Endodermal cell (in vitro differentiated cells): ENCODE measurements at regions not wholly inside any gene's neighbourhood (a gene's known extent, or its start where the extent isn't known, plus 50 kb on each side); places are given as distances from the start of the nearest gene placed in this dataset.

Source experiments
- DNase-seq: peaks from one replicate; pipeline ENCODE4 v3.0.0-alpha.2; 2017
- H3K27ac ChIP-seq: 2 replicates; pipeline ENCODE4 v1.5.1; 2013; ENCODE audit warnings: mild to moderate bottlenecking, low read depth, low read length, moderate library complexity
- H3K27me3 ChIP-seq: 2 replicates; pipeline ENCODE4 v1.6.1; 2013; ENCODE audit warnings: mild to moderate bottlenecking, low read length, moderate library complexity; ENCODE audit not compliant: insufficient read depth, control insufficient read depth, poor library complexity, severe bottlenecking
- H3K36me3 ChIP-seq: 2 replicates; pipeline ENCODE4 v1.7.0; 2013; ENCODE audit warnings: mild to moderate bottlenecking, low read length, moderate library complexity; ENCODE audit not compliant: control insufficient read depth, insufficient read depth
- H3K4me1 ChIP-seq: one replicate; pipeline ENCODE4 v1.7.0; 2013; ENCODE audit warnings: low read length; ENCODE audit not compliant: control insufficient read depth, insufficient read depth
- H3K4me3 ChIP-seq: 2 replicates; pipeline ENCODE4 v1.5.1; 2013; ENCODE audit warnings: mild to moderate bottlenecking, low read length, moderate library complexity
- H3K9ac ChIP-seq: 2 replicates; pipeline ENCODE4 v1.6.1; 2013; ENCODE audit warnings: mild to moderate bottlenecking, low read length, moderate library complexity; ENCODE audit not compliant: poor library complexity, severe bottlenecking; ENCODE audit errors: extremely low read depth
- H3K9me3 ChIP-seq: 2 replicates; pipeline ENCODE4 v1.6.1; 2013; ENCODE audit warnings: mild to moderate bottlenecking, low read length, moderate library complexity; ENCODE audit not compliant: control insufficient read depth
- H3K27ac Mint-ChIP-seq: 2 replicates; pipeline ENCODE4 v1.8.0; 2020; ENCODE audit warnings: mixed read lengths
- H3K27me3 Mint-ChIP-seq: 2 replicates; pipeline ENCODE4 v1.8.0; 2021; ENCODE audit warnings: mild to moderate bottlenecking, mixed read lengths; ENCODE audit not compliant: insufficient read depth
- H3K36me3 Mint-ChIP-seq: 2 replicates; pipeline ENCODE4 v1.8.0; 2020; ENCODE audit warnings: low read depth, mixed read lengths
- H3K4me1 Mint-ChIP-seq: 2 replicates; pipeline ENCODE4 v1.8.0; 2020; ENCODE audit warnings: mixed read lengths
- H3K4me3 Mint-ChIP-seq: 2 replicates; pipeline ENCODE4 v1.8.0; 2020; ENCODE audit warnings: mild to moderate bottlenecking, moderate library complexity, mixed read lengths
- H3K9me3 Mint-ChIP-seq: 2 replicates; pipeline ENCODE4 v1.8.0; 2020; ENCODE audit warnings: mild to moderate bottlenecking, mixed read lengths
- CTCF ChIP-seq: fragments of 200-600 bp; sonication (generic); conservative IDR thresholded peaks from 2 replicates; pipeline ENCODE4 v1.5.0; 2021; ENCODE audit warnings: antibody characterized with exemption, mild to moderate bottlenecking
- WGBS, 2 experiments: methylation state at CpG; one replicate each; pipeline versions ENCODE4 v1.1.5 to v1.1.7; 2013; ENCODE audit warnings: missing lambda C conversion rate in 2 of 2, mixed read lengths in 1 of 2; ENCODE audit not compliant: insufficient coverage in 1 of 2, insufficient read length in 1 of 2; 5-methylcytosine and 5-hydroxymethylcytosine counted together

GRCh38 chrX:9191392-9191791 lies 157.5 kb upstream of the FAM9B start:
- Histone ChIP-seq H3K4me1 (no peaks in the 10 kb centered on the region), H3K36me3 (no peaks in the 10 kb centered on the region), H3K4me3 (no peak overlapping the region), H3K27ac (no peak overlapping the region), H3K9me3 (no peaks in the 10 kb centered on the region), H3K9ac (no peak overlapping the region), H3K27me3 (no peaks in the 10 kb centered on the region)
- Mint-ChIP-seq H3K9me3 (peaks cover 38% of the 10 kb centered on the region), H3K27me3 (no peaks in the 10 kb centered on the region), H3K27ac (no peak overlapping the region), H3K36me3 (no peaks in the 10 kb centered on the region), H3K4me3 (no peak overlapping the region), H3K4me1 (peaks cover 12% of the 10 kb centered on the region)
- WGBS, 2 experiments, result 98 to 100% methylated on average over 5 of the region's 5 CpGs
- TF ChIP-seq CTCF, result no peak
- DNase-seq, result no peak

GRCh38 chrX:9195199-9195880 lies 161.4 kb upstream of the FAM9B start:
- Histone ChIP-seq H3K9me3 (no peaks in the 10 kb centered on the region), H3K27ac (no peak overlapping the region), H3K36me3 (no peaks in the 10 kb centered on the region), H3K27me3 (no peaks in the 10 kb centered on the region), H3K4me1 (no peaks in the 10 kb centered on the region), H3K9ac (no peak overlapping the region), H3K4me3 (no peak overlapping the region)
- Mint-ChIP-seq H3K4me1 (no peaks in the 10 kb centered on the region), H3K4me3 (no peak overlapping the region), H3K27me3 (no peaks in the 10 kb centered on the region), H3K36me3 (no peaks in the 10 kb centered on the region), H3K9me3 (peaks cover 43% of the 10 kb centered on the region), H3K27ac (no peak overlapping the region)
- TF ChIP-seq CTCF, result no peak
- 83% methylated on average over 3 of the region's 4 CpGs; no CpG with 5 or more reads in 1 of the 2 experiments for WGBS, 2 experiments
- DNase-seq, result no peak

DNA sequence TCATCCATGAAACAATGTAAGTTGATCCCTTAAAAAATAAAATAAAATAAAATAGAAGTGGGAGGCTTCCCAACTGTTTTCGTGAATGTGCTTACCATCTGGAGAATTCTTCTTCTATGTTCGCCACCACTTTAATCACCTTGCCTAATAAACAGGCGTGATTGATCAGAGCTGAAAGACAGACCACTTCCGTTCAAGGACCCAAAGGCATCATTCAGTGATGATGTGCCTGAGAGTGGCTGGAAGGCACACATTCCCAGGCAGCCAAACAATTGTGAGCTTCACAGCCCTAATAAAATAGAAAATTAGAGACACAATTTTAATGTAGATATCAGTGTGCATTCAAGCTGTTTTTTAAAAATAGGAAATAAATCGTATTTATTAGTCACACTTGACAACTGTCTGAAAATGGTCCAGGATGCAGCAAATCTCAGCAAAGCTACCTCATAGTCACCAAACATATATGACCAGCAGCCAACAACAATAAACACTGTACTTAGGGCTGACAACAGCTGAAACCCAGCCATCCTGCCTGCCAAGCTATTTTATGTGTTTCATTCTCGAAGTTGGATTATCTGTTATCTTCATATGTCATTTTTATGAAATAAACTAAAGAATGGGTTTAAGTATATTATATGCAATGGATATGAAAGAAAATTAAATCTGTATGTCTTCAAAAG lies 163.2 kb upstream of the FAM9B start:
- DNase-seq, result no peak
- Histone ChIP-seq H3K27me3 (no peaks in the 10 kb centered on the region), H3K9ac (no peak overlapping the region), H3K9me3 (no peaks in the 10 kb centered on the region), H3K4me1 (no peaks in the 10 kb centered on the region), H3K27ac (no peak overlapping the region), H3K36me3 (no peaks in the 10 kb centered on the region), H3K4me3 (no peak overlapping the region)
- H3K27me3 Mint-ChIP-seq, result no peaks in the 10 kb centered on the region
- H3K27ac Mint-ChIP-seq, result no peak overlapping the region
- H3K4me1 Mint-ChIP-seq, result no peaks in the 10 kb centered on the region
- H3K9me3 Mint-ChIP-seq, result peaks cover 40% of the 10 kb centered on the region
- H3K36me3 Mint-ChIP-seq, result no peaks in the 10 kb centered on the region
- H3K4me3 Mint-ChIP-seq, result no peak overlapping the region
- 72 to 80% methylated on average over 1 to 6 of the region's 6 CpGs for WGBS, 2 experiments
- no peak for TF ChIP-seq CTCF
